HepG2 (cell line): ENCODE measurements at regions not wholly inside any gene's neighbourhood (a gene's known extent, or its start where the extent isn't known, plus 50 kb on each side); places are given as distances from the start of the nearest gene placed in this dataset.

ENCODE experiments used
- ATAC-seq: fragments of 200-7000 bp; cut with Tn5 transposase; 3 replicates; pipeline ENCODE4 v1.9.1; 2020; ENCODE audit warnings: mild to moderate bottlenecking, moderate library complexity
- BruUV-seq: library from RNA; stranded (reverse); fragments of 400-500 nt; replicated peaks from 2 replicates; lab custom pipeline; 2021; lab: Mats Ljungman, UMichigan
- CTCF ChIA-PET: fragments of 300-600 bp; formaldehyde crosslinking; extraction: SDS; loops from one replicate; lab custom pipeline; 2021; ENCODE audit warnings: low total read pairs, inconsistent platforms, low intra/inter-chr PET ratio; lab: Yijun Ruan, JAX
- POLR2A ChIA-PET: fragments of 350-600 bp; sonication (Branson Sonifier 250); formaldehyde crosslinking; loops from one replicate; lab custom pipeline; 2020; ENCODE audit warnings: antibody characterized with exemption, inconsistent platforms; lab: Yijun Ruan, JAX
- DNase-seq: peaks from one replicate; pipeline ENCODE4 v3.0.0-alpha.2; 2015; ENCODE audit warnings: low spot score
- FAIRE-seq: peaks from 3 replicates; lab custom pipeline; 2011; peaks lifted over from hg19 to GRCh38; lab: Jason Lieb, UNC
- H2AFZ ChIP-seq: one replicate; pipeline ENCODE4 v1.6.1; 2011; ENCODE audit warnings: low read length, inconsistent platforms
- H3K27ac ChIP-seq: fragments of 300-600 bp; 3 replicates; pipeline ENCODE4 v1.8.0; 2011; ENCODE audit warnings: mixed run types, mild to moderate bottlenecking, mixed read lengths, low read length, inconsistent platforms; ENCODE audit not compliant: insufficient read depth; ENCODE audit errors: extremely low read length
- H3K27me3 ChIP-seq, 2 experiments: fragments of 200-600 bp in 1 of 2; 2 replicates in 1 of 2; 3 replicates in 1 of 2; pipeline versions ENCODE4 v1.6.0 to v1.8.0; 2011; ENCODE audit warnings: low read length in 2 of 2, mild to moderate bottlenecking in 2 of 2, moderate library complexity in 2 of 2, inconsistent platforms in 1 of 2; ENCODE audit not compliant: insufficient read depth in 2 of 2, control insufficient read depth in 1 of 2
- H3K36me3 ChIP-seq, 2 experiments: fragments of 200-600 bp in 1 of 2; replicated peaks in 1 of 2; 2 replicates in 1 of 2; 3 replicates in 1 of 2; pipeline versions ENCODE4 v1.5.1 to v1.8.0; 2011; ENCODE audit warnings: low read length in 2 of 2, inconsistent platforms in 1 of 2; ENCODE audit not compliant: insufficient read depth in 2 of 2, control insufficient read depth in 1 of 2
- H3K4me1 ChIP-seq: 2 replicates; pipeline ENCODE4 v1.5.1; 2012; ENCODE audit warnings: low read length, inconsistent platforms; ENCODE audit not compliant: insufficient read depth
- H3K4me2 ChIP-seq: 2 replicates; pipeline ENCODE4 v1.6.0; 2011; ENCODE audit warnings: low read depth, low read length, inconsistent platforms
- H3K4me3 ChIP-seq, 3 experiments: fragments of 200-600 bp in 1 of 3; sonication (generic), shearing (Covaris generic) in 1 of 3; replicated peaks in 1 of 3; 2 replicates each; pipeline ENCODE4 v1.5.1; 2011 to 2016; ENCODE audit warnings: low read length in 3 of 3, inconsistent platforms in 2 of 3, low read depth in 2 of 3, mild to moderate bottlenecking in 2 of 3, control low read depth in 1 of 3, mixed read lengths in 1 of 3; ENCODE audit not compliant: insufficient read depth in 1 of 3
- H3K79me2 ChIP-seq: one replicate; pipeline ENCODE4 v1.6.1; 2011; ENCODE audit warnings: low read length, inconsistent platforms; ENCODE audit not compliant: insufficient read depth
- H3K9ac ChIP-seq: 2 replicates; pipeline ENCODE4 v1.6.0; 2011; ENCODE audit warnings: mild to moderate bottlenecking, low read depth, low read length, inconsistent platforms; ENCODE audit not compliant: insufficient read depth
- H3K9me3 ChIP-seq: 2 replicates; pipeline ENCODE4 v1.5.1; 2012; ENCODE audit warnings: mild to moderate bottlenecking, low read length
- H4K20me1 ChIP-seq: 2 replicates; pipeline ENCODE4 v1.6.0; 2011; ENCODE audit warnings: inconsistent platforms, mild to moderate bottlenecking, low read length, moderate library complexity; ENCODE audit not compliant: insufficient read depth
- CEBPZ ChIP-seq: IDR thresholded peaks from 2 replicates; pipeline ENCODE4 v1.6.1; 2012; ENCODE audit warnings: low read length, improper control_type of control experiment
- GATAD2A ChIP-seq: IDR thresholded peaks from 2 replicates; pipeline ENCODE4 v1.6.1; 2016
- HNF1B ChIP-seq: sonication (generic); formaldehyde crosslinking; IDR thresholded peaks from 2 replicates; pipeline ENCODE4 v1.5.1; 2020; ENCODE audit warnings: mild to moderate bottlenecking, moderate library complexity, missing genetic modification reagents
- HOXD1 ChIP-seq: sonication (generic); formaldehyde crosslinking; IDR thresholded peaks from 2 replicates; pipeline ENCODE4 v1.5.0; 2020; ENCODE audit warnings: missing genetic modification reagents
- JDP2 ChIP-seq: sonication (generic); formaldehyde crosslinking; IDR thresholded peaks from 2 replicates; pipeline ENCODE4 v1.8.1; 2022; ENCODE audit warnings: missing genetic modification reagents, borderline replicate concordance
- NCOA1 ChIP-seq: sonication (generic); formaldehyde crosslinking; IDR thresholded peaks from 2 replicates; pipeline ENCODE4 v1.9.0; 2021; ENCODE audit warnings: missing genetic modification reagents
- SUZ12 ChIP-seq: fragments of 150-350 bp; IDR thresholded peaks from 2 replicates; pipeline ENCODE4 v1.6.1; 2014; ENCODE audit warnings: low read depth, low read length
- TRAFD1 ChIP-seq: sonication (generic); formaldehyde crosslinking; IDR thresholded peaks from 2 replicates; pipeline ENCODE4 v1.5.1; 2020; ENCODE audit warnings: missing genetic modification reagents, mild to moderate bottlenecking, borderline replicate concordance
- ZKSCAN8 ChIP-seq: IDR thresholded peaks from 2 replicates; pipeline ENCODE4 v1.6.1; 2016; ENCODE audit warnings: borderline replicate concordance, missing genetic modification reagents, missing compliant biosample characterization
- ZMAT5 ChIP-seq: sonication (generic); formaldehyde crosslinking; IDR thresholded peaks from 2 replicates; pipeline ENCODE4 v1.5.0; 2020; ENCODE audit warnings: mild to moderate bottlenecking, low read depth, missing genetic modification reagents, borderline replicate concordance
- ZNF337 ChIP-seq: sonication (generic); formaldehyde crosslinking; IDR thresholded peaks from 2 replicates; pipeline ENCODE4 v1.5.1; 2020; ENCODE audit warnings: missing genetic modification reagents, low read depth, mild to moderate bottlenecking, borderline replicate concordance
- ZNF343 ChIP-seq: sonication (generic); formaldehyde crosslinking; IDR thresholded peaks from 2 replicates; pipeline ENCODE4 v1.4.0; 2020; ENCODE audit warnings: mild to moderate bottlenecking, missing genetic modification reagents
- ZNF614 ChIP-seq: IDR thresholded peaks from 2 replicates; pipeline ENCODE4 v1.6.1; 2018; ENCODE audit warnings: missing biosample characterization, missing genetic modification reagents, inconsistent platforms, borderline replicate concordance
- ZNF724P ChIP-seq: sonication (generic); formaldehyde crosslinking; IDR thresholded peaks from 2 replicates; pipeline ENCODE4 v1.8.0; 2022; ENCODE audit warnings: missing genetic modification reagents, borderline replicate concordance
- ZNF770 ChIP-seq: sonication (generic); formaldehyde crosslinking; IDR thresholded peaks from 2 replicates; pipeline ENCODE4 v1.5.0; 2020; ENCODE audit warnings: mild to moderate bottlenecking, missing genetic modification reagents
- WGBS: methylation state at CpG from one replicate; pipeline ENCODE4 v1.1.6; 2017; ENCODE audit warnings: low lambda C conversion rate; 5-methylcytosine and 5-hydroxymethylcytosine counted together
- in situ Hi-C: cut with HindIII; loops from 2 replicates; pipeline ENCODE4 v1.10.0; 2017; ENCODE audit warnings: low pct_unique_long_range_greater_than_20kb; ENCODE audit not compliant: extremely low pct_ligation_motif_present
- intact Hi-C: fragments of 100-400 bp; cut with micrococcal nuclease; formaldehyde crosslinking; loops from one replicate; pipeline ENCODE4 v1.10.0; 2022; ENCODE audit not compliant: unreplicated experiment

GRCh38 chr6:170176136-170176897, 114.6 kb downstream of the DLL1 start:
- ATAC-seq: no peak; the same call in 1 of the 3 replicates
- Histone ChIP-seq H3K36me3 (no peaks in the 10 kb centered on the region), H3K4me3 (no peak overlapping the region), H3K27ac (no peak overlapping the region), H3K9me3 (no peaks in the 10 kb centered on the region; the same call in 1 of the 2 replicates), H4K20me1 (no peaks in the 10 kb centered on the region), H3K4me1 (no peaks in the 10 kb centered on the region), H2AFZ (no peak overlapping the region), H3K27me3 (peaks cover 5 to 35% of the 10 kb centered on the region in 2 experiments), H3K4me2 (no peak overlapping the region), H3K9ac (no peak overlapping the region), H3K79me2 (no peaks in the 10 kb centered on the region)
- POLR2A ChIA-PET: no interaction called here
- in situ Hi-C loops: no loop called here
- CTCF ChIA-PET: no interaction called here
- DNase-seq: no peak
- 66% methylated on average over 38 of the region's 51 CpGs for WGBS
- no TSS peak for BruUV-seq
- intact Hi-C loops: no loop called here
- no peak for FAIRE-seq
- TF ChIP-seq TRAFD1 (no peak), ZNF614 (CRISPR knock-in tag) (no peak), ZNF724P (no peak), HOXD1 (CRISPR knock-in tag) (no peak), ZKSCAN8 (CRISPR knock-in tag) (no peak), GATAD2A (CRISPR knock-in tag) (no peak), JDP2 (CRISPR knock-in tag) (no peak), ZNF343 (no peak), NCOA1 (CRISPR knock-in tag) (no peak), HNF1B (CRISPR knock-in tag) (no peak), ZMAT5 (CRISPR knock-in tag) (no peak), SUZ12 (no peak), CEBPZ (no peak), ZNF337 (no peak), ZNF770 (CRISPR knock-in tag) (no peak)
